Activated B cell treated with CpG ODN at 0.5 μM for 24 hours (primary cell): ENCODE measurements at regions not wholly inside any gene's neighbourhood (a gene's known extent, or its start where the extent isn't known, plus 50 kb on each side); places are given as distances from the start of the nearest gene placed in this dataset.

Experiments used
- ATAC-seq: fragments of 200-7000 bp; cut with Tn5 transposase; one replicate; pipeline ENCODE4 v1.10.0; 2021; ENCODE audit warnings: low read depth, mild to moderate bottlenecking, moderate library complexity
- CTCF ChIA-PET: fragments of 350-600 bp; sonication (Branson Sonifier 250); formaldehyde crosslinking; loops from one replicate; lab custom pipeline; 2021; ENCODE audit warnings: antibody characterized with exemption; lab: Charles Lee
- POLR2A ChIA-PET: fragments of 350-600 bp; sonication (Branson Sonifier 250); formaldehyde crosslinking; loops from one replicate; lab custom pipeline; 2021; ENCODE audit warnings: antibody characterized with exemption; lab: Charles Lee
- DNase-seq: peaks from one replicate; pipeline ENCODE4 v3.0.0; 2022
- H3K27ac Mint-ChIP-seq: one replicate; pipeline ENCODE4 v1.8.0; 2020; ENCODE audit warnings: mixed read lengths
- H3K27me3 Mint-ChIP-seq: one replicate; pipeline ENCODE4 v1.8.0; 2021; ENCODE audit warnings: mixed read lengths
- H3K36me3 Mint-ChIP-seq: one replicate; pipeline ENCODE4 v1.8.0; 2021; ENCODE audit warnings: low read depth, mixed read lengths
- H3K4me1 Mint-ChIP-seq: one replicate; pipeline ENCODE4 v1.8.0; 2021; ENCODE audit warnings: mixed read lengths
- H3K4me3 Mint-ChIP-seq: one replicate; pipeline ENCODE4 v1.8.0; 2020; ENCODE audit warnings: mild to moderate bottlenecking, mixed read lengths
- H3K9me3 Mint-ChIP-seq: one replicate; pipeline ENCODE4 v1.8.0; 2020; ENCODE audit warnings: mixed read lengths
- CTCF ChIP-seq: fragments of 200-600 bp; IDR thresholded peaks from one replicate; pipeline ENCODE4 v1.8.0; 2022; ENCODE audit warnings: antibody characterized with exemption, mild to moderate bottlenecking
- intact Hi-C: fragments of 100-400 bp; cut with micrococcal nuclease; formaldehyde crosslinking; loops from one replicate; pipeline ENCODE4 v1.15.1; 2024

- intact Hi-C loops = no loop called here
- no peak overlapping the region for H3K4me3 Mint-ChIP-seq
- DNase-seq (no peak), ATAC-seq (no peak)
- H3K9me3 Mint-ChIP-seq = no peaks in the 10 kb centered on the region
- CTCF ChIA-PET = no interaction called here
- H3K4me1 Mint-ChIP-seq = no peaks in the 10 kb centered on the region
- H3K27me3 Mint-ChIP-seq = no peaks in the 10 kb centered on the region
- POLR2A ChIA-PET = no interaction called here
- TF ChIP-seq CTCF = no peak
- H3K36me3 Mint-ChIP-seq = no peaks in the 10 kb centered on the region
- H3K27ac Mint-ChIP-seq = no peak overlapping the region
Observed at GRCh38 chr14:53735916-53736315, 220.7 kb downstream of the BMP4 start.

GRCh38 chr14:53723221-53723620 is 233.4 kb downstream of the BMP4 start:
- ATAC-seq (no peak), DNase-seq (no peak)
- intact Hi-C loops = no loop called here
- no peak overlapping the region for H3K4me3 Mint-ChIP-seq
- no peaks in the 10 kb centered on the region for H3K36me3 Mint-ChIP-seq
- H3K9me3 Mint-ChIP-seq = no peaks in the 10 kb centered on the region
- H3K27ac Mint-ChIP-seq = no peak overlapping the region
- CTCF ChIA-PET = no interaction called here
- POLR2A ChIA-PET = no interaction called here
- H3K27me3 Mint-ChIP-seq = peaks cover 1% of the 10 kb centered on the region
- TF ChIP-seq CTCF = no peak
- no peaks in the 10 kb centered on the region for H3K4me1 Mint-ChIP-seq

- no peaks in the 10 kb centered on the region for H3K4me1 Mint-ChIP-seq
- ATAC-seq (no peak), DNase-seq (no peak)
- ChIA-PET POLR2A (no interaction called here), CTCF (no interaction called here)
- H3K9me3 Mint-ChIP-seq = no peaks in the 10 kb centered on the region
- no peak overlapping the region for H3K4me3 Mint-ChIP-seq
- H3K27me3 Mint-ChIP-seq = no peaks in the 10 kb centered on the region
- intact Hi-C loops = no loop called here
- TF ChIP-seq CTCF = no peak
- H3K36me3 Mint-ChIP-seq = no peaks in the 10 kb centered on the region
- H3K27ac Mint-ChIP-seq = no peak overlapping the region
Observed at GRCh38 chr14:53719536-53719935, 237.1 kb downstream of the BMP4 start.

- DNase-seq = no peak
- no peaks in the 10 kb centered on the region for H3K27me3 Mint-ChIP-seq
- no peak for ATAC-seq
- H3K27ac Mint-ChIP-seq = no peak overlapping the region
- no peaks in the 10 kb centered on the region for H3K9me3 Mint-ChIP-seq
- ChIA-PET CTCF (no interaction called here), POLR2A (no interaction called here)
- intact Hi-C loops = no loop called here
- no peaks in the 10 kb centered on the region for H3K4me1 Mint-ChIP-seq
- TF ChIP-seq CTCF = no peak
- H3K36me3 Mint-ChIP-seq = no peaks in the 10 kb centered on the region
- H3K4me3 Mint-ChIP-seq = no peak overlapping the region
Observed at GRCh38 chr14:53716578-53716977, 240.0 kb downstream of the BMP4 start.

- H3K27ac Mint-ChIP-seq = no peak overlapping the region
- intact Hi-C loops = no loop called here
- H3K4me3 Mint-ChIP-seq = no peak overlapping the region
- ChIA-PET CTCF (no interaction called here), POLR2A (no interaction called here)
- ATAC-seq = no peak
- DNase-seq = no peak
- no peaks in the 10 kb centered on the region for H3K36me3 Mint-ChIP-seq
- no peaks in the 10 kb centered on the region for H3K27me3 Mint-ChIP-seq
- no peaks in the 10 kb centered on the region for H3K4me1 Mint-ChIP-seq
- TF ChIP-seq CTCF = no peak
- H3K9me3 Mint-ChIP-seq = no peaks in the 10 kb centered on the region
Observed at GRCh38 chr14:53715193-53715721, 241.4 kb downstream of the BMP4 start.
